SH-SY5Y (cell line): ENCODE measurements at regions not wholly inside any gene's neighbourhood (a gene's known extent, or its start where the extent isn't known, plus 50 kb on each side); places are given as distances from the start of the nearest gene placed in this dataset.

Experiments
- GATA2 ChIP-seq: IDR thresholded peaks from 2 replicates; pipeline ENCODE4 v1.6.1; 2011; ENCODE audit warnings: mild to moderate bottlenecking, low read depth, low read length
- GATA3 ChIP-seq: IDR thresholded peaks from 2 replicates; pipeline ENCODE4 v1.6.1; 2011; ENCODE audit warnings: low read depth, mild to moderate bottlenecking, low read length, moderate library complexity

DNA sequence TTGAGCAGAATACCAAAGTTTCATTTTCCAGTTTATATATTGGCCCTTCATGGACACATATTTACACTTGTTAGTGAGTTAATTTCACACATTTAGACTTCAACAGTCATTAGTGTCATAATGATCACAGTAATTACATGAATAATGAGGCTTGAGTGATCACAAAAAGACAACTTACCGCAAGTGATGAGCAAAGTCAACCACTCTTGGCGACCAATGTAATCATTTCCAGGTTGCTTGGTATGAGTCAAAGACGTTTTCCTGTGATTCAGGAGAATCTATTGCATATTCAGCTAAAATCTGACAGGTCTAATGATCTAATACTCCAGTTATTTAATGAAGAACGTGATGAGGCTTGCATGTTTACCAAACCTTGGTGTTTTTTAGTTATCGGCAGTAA is 407.9 kb upstream of the TENM3 start:
- no peak for TF ChIP-seq GATA2
- no peak for TF ChIP-seq GATA3

DNA sequence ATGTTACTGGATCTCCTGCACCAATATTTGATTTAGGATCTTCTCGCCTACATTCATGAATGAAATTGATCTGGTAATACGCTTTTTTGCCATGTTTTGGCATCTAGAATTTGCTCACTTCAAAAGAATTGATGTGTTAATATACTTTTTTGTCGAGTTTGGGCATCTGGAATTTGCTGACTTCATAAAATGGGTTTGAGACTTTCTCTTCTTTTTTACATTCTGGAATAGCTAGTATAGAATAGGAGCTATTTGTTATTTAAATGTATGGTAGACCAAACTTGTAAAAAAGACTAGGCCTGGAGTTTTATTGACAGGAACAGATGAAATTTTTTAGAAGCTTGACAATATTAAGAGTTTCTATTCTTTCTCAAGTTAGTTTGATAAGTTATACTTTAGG is 404.9 kb upstream of the TENM3 start:
- no peak for TF ChIP-seq GATA3

- TF ChIP-seq GATA2 (no peak), GATA3 (no peak)
Measured at GRCh38 chr4:181845617-181846016, 397.6 kb upstream of the TENM3 start.

GRCh38 chr4:181846934-181847333 is 396.3 kb upstream of the TENM3 start:
- TF ChIP-seq GATA3: no peak
- no peak for TF ChIP-seq GATA2

DNA sequence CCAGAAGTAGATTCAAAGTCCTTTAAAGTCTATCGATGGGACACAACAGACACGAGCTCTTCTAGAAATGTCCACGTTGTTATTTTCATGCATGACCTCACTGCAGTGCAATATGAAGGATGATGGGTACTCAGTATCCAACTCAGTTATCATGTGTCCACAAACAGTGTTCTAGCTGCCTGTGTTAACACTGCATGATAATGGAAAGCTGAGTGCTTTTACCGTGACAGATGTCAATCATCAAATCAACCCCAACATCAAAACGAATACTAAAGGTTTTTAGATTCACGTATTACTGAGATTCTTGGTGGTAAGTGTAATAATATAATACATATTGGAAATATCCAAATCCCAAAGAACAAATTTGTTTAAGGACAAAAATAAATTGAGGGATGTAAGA is 394.8 kb upstream of the TENM3 start:
- TF ChIP-seq GATA2: no peak
- TF ChIP-seq GATA3: no peak

DNA sequence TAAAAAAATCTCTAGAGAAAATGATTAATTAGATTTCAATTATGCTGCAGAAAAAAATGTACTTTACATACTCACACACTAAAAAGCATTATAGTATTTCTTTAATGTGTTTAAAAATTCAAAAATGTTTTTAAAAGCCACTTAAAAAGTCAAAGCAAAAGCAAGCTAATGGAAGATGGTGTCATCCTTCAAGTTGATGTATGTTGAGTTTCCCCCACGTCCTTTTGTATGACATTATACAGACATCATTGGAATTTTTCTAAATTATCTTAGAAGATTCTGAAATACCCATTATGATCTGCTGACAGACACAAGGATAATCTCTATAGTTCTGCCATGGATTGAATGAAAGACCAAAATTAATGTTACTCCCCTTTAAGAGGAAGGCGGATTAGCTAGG is 393.7 kb upstream of the TENM3 start:
- TF ChIP-seq GATA3 (no peak), GATA2 (no peak)

DNA sequence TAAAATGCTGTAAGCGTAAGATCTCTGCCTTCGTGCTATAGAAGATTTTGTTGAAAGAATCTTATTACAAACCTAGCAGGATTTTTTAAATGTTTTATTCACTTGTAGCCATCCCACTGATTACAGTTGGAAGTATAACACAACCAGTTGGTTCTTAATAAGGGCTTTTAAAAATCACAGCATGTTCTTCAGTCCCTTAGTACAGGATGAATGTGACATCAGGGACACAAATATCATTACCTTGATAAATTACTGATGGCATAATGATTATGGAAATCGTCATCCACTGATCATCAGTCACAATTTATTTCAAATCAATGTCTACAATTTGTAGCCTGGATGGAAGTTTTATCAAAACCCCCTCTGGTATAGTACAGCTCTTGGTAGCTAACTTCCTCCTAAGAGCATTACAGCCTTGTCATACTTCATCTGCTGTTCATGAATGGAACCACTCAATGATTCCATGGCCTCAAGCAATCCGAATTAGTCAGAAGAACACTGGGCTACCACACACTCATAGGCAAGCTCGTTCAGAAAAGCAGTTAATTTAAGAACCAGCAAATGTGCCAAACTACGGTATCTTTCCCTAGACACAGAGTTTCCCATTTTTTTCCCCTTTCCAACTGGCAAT is 389.2 kb upstream of the TENM3 start:
- TF ChIP-seq GATA3: peak; percentile 43; the same call in 1 of the 2 replicates
- TF ChIP-seq GATA2: 0 out of 2 replicates have a peak, but pooled peaks have one; percentile 21

DNA sequence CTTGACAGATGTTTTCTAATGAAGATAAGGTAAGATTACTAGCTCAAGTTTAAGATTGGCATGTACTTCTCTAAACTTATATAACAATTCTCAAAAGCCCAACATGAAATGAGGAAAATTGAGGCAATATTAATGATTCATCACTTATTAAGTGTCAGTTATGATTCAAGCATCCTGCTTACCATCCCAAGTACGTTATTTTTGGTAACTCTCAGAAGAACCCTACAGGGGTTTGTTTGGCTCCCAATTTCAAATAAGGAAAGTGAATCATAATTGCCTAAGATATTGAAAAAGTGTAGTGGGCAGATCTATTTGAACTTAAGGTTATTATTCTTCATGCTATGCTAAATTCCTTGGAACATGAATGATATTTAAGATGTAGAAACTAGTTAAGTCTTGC is 387.9 kb upstream of the TENM3 start:
- TF ChIP-seq GATA3: no peak
- no peak for TF ChIP-seq GATA2

DNA sequence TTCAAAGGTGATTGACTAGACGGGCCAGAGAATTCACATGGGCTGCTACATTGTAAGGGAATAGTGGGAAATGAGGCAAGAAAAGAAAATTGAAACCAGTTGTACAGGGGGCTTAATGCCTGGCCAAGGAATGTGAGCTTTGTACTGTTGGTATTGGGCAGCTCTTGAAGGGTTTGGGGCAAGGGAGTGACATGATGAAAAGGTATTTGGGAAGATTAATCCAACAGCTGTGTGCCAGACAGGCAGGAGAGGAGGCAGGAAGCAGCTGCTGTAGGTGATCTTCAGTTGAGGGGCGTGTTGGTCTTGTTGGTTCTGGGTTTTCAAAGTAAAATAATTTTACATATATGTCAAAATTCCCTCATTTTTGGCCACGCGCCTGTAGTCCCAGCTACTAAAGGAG is 384.5 kb upstream of the TENM3 start:
- TF ChIP-seq GATA3 (no peak), GATA2 (no peak)

GRCh38 chr4:181859439-181859838 is 383.8 kb upstream of the TENM3 start:
- TF ChIP-seq GATA2 (no peak), GATA3 (no peak)

- TF ChIP-seq GATA2 (no peak), GATA3 (no peak)
Measured at GRCh38 chr4:181860157-181860556, 383.0 kb upstream of the TENM3 start.

GRCh38 chr4:181860668-181861067 is 382.5 kb upstream of the TENM3 start:
- TF ChIP-seq GATA3 (no peak), GATA2 (no peak)

GRCh38 chr4:181863856-181864255 is 379.3 kb upstream of the TENM3 start:
- no peak for TF ChIP-seq GATA3
- TF ChIP-seq GATA2: no peak

GRCh38 chr4:181870326-181870725 is 372.9 kb upstream of the TENM3 start:
- no peak for TF ChIP-seq GATA2
- no peak for TF ChIP-seq GATA3

- no peak for TF ChIP-seq GATA3
- TF ChIP-seq GATA2: no peak
Measured at GRCh38 chr4:181874602-181875001, 368.6 kb upstream of the TENM3 start.

- TF ChIP-seq GATA3: no peak
- no peak for TF ChIP-seq GATA2
Measured at GRCh38 chr4:181877329-181877848, 365.8 kb upstream of the TENM3 start.
